Panc1 (cell line): ENCODE measurements at regions not wholly inside any gene's neighbourhood (a gene's known extent, or its start where the extent isn't known, plus 50 kb on each side); places are given as distances from the start of the nearest gene placed in this dataset.

Experiments used
- ATAC-seq: fragments of 200-7000 bp; cut with Tn5 transposase; 2 replicates; pipeline ENCODE4 v1.9.1; 2020; ENCODE audit warnings: mild to moderate bottlenecking, moderate library complexity
- BruUV-seq: library from RNA; stranded (reverse); fragments of 400-500 nt; replicated peaks from 2 replicates; lab custom pipeline; 2021; lab: Mats Ljungman, UMichigan
- CTCF ChIA-PET: fragments of 300-600 bp; sonication (Branson Sonifier 250); formaldehyde crosslinking; loops from one replicate; lab custom pipeline; 2022; ENCODE audit warnings: antibody characterized with exemption; lab: Charles Lee
- POLR2A ChIA-PET: fragments of 300-600 bp; sonication (Branson Sonifier 250); formaldehyde crosslinking; loops from one replicate; lab custom pipeline; 2022; ENCODE audit warnings: antibody characterized with exemption; lab: Charles Lee
- DNase-seq: peaks from one replicate; pipeline ENCODE4 v3.0.0-alpha.2; 2010; ENCODE audit warnings: low read depth, low spot score
- H3K27ac ChIP-seq: 2 replicates; pipeline ENCODE4 v1.5.1; 2011; ENCODE audit warnings: mild to moderate bottlenecking, low read length, inconsistent platforms
- H3K27me3 ChIP-seq: fragments of 200-500 bp; sonication (Bioruptor generic); 2 replicates; pipeline ENCODE4 v1.6.0; 2014; ENCODE audit warnings: low read length, inconsistent platforms; ENCODE audit not compliant: control insufficient read depth, insufficient read depth
- H3K36me3 ChIP-seq: fragments of 200-500 bp; sonication (Bioruptor generic); 2 replicates; pipeline ENCODE4 v1.5.1; 2014; ENCODE audit warnings: inconsistent platforms, mild to moderate bottlenecking, low read length, moderate library complexity; ENCODE audit not compliant: control insufficient read depth, insufficient read depth
- H3K4me1 ChIP-seq: 2 replicates; pipeline ENCODE4 v1.5.1; 2011; ENCODE audit warnings: inconsistent platforms, mild to moderate bottlenecking, low read length, moderate library complexity; ENCODE audit not compliant: control insufficient read depth, insufficient read depth
- H3K4me3 ChIP-seq, 2 experiments: 2 replicates each; pipeline ENCODE4 v1.5.1; 2011 to 2012; ENCODE audit warnings: low read depth in 2 of 2, low read length in 2 of 2, mild to moderate bottlenecking in 2 of 2, inconsistent platforms in 1 of 2, moderate library complexity in 1 of 2
- H3K9me3 ChIP-seq: fragments of 200-500 bp; sonication (Bioruptor generic); 2 replicates; pipeline ENCODE4 v1.5.1; 2014; ENCODE audit warnings: low read depth, mild to moderate bottlenecking, inconsistent platforms, low read length, moderate library complexity; ENCODE audit not compliant: control insufficient read depth, insufficient read depth
- CTCF ChIP-seq: fragments of 450-650 bp; IDR thresholded peaks from 2 replicates; pipeline ENCODE4 v1.5.1; 2017; ENCODE audit warnings: mild to moderate bottlenecking
- POLR2AphosphoS5 ChIP-seq: IDR thresholded peaks from 2 replicates; pipeline ENCODE4 v1.6.1; 2012; ENCODE audit warnings: mild to moderate bottlenecking, low read depth, low read length, moderate library complexity
- REST ChIP-seq, 2 experiments: IDR thresholded peaks; 2 replicates each; pipeline ENCODE4 v1.6.1; 2011 to 2012; ENCODE audit warnings: low read depth in 2 of 2, control low read depth in 1 of 2, low read length in 1 of 2, mild to moderate bottlenecking in 1 of 2, moderate library complexity in 1 of 2; ENCODE audit not compliant: insufficient read depth in 1 of 2
- SIN3A ChIP-seq: IDR thresholded peaks from 2 replicates; pipeline ENCODE4 v1.6.1; 2012; ENCODE audit warnings: low read depth, mild to moderate bottlenecking, low read length, moderate library complexity, borderline replicate concordance; ENCODE audit not compliant: insufficient read depth
- TCF7L2 ChIP-seq: IDR thresholded peaks from 2 replicates; pipeline ENCODE4 v1.6.1; 2011; ENCODE audit warnings: mild to moderate bottlenecking, low read depth, low read length, inconsistent platforms
- in situ Hi-C: cut with HindIII; loops from 2 replicates; pipeline ENCODE4 v1.10.0; 2016; ENCODE audit warnings: low sequenced_read_pairs, low pct_unique_long_range_greater_than_20kb
- intact Hi-C: fragments of 100-400 bp; cut with micrococcal nuclease; formaldehyde crosslinking; loops from one replicate; pipeline ENCODE4 v1.10.0; 2022; ENCODE audit not compliant: unreplicated experiment

GRCh38 chr12:28027328-28027727, 54.8 kb upstream of the PTHLH start:
- H3K4me3 ChIP-seq: no peak overlapping the region
- H3K27ac ChIP-seq: no peak overlapping the region
- no peaks in the 10 kb centered on the region for H3K9me3 ChIP-seq
- ChIA-PET CTCF (no interaction called here), POLR2A (no interaction called here)
- TF ChIP-seq CTCF (no peak; the same call in 1 of the 2 replicates), TCF7L2 (no peak)
- intact Hi-C loops (no loop called here), in situ Hi-C loops (no loop called here)
- H3K4me1 ChIP-seq: no peaks in the 10 kb centered on the region
- no peak for ATAC-seq
- H3K36me3 ChIP-seq: no peaks in the 10 kb centered on the region
- BruUV-seq: no TSS peak
- H3K27me3 ChIP-seq: no peaks in the 10 kb centered on the region
- DNase-seq: no peak

- in situ Hi-C loops: no loop called here
- Histone ChIP-seq H3K27me3 (no peaks in the 10 kb centered on the region), H3K4me3 (no peak overlapping the region), H3K27ac (no peak overlapping the region), H3K9me3 (no peaks in the 10 kb centered on the region), H3K36me3 (no peaks in the 10 kb centered on the region), H3K4me1 (no peaks in the 10 kb centered on the region)
- intact Hi-C loops: no loop called here
- ChIA-PET POLR2A (no interaction called here), CTCF (no interaction called here)
- ATAC-seq: no peak
- no TSS peak for BruUV-seq
- no peak for DNase-seq
- TF ChIP-seq TCF7L2: no peak
- no peak for TF ChIP-seq POLR2AphosphoS5
- no peak for TF ChIP-seq SIN3A
- no peak for TF ChIP-seq CTCF
- TF ChIP-seq REST (IDR thresholded peaks at IDR 0.05; ENCODE audit: insufficient read depth in 1 of 2, low read depth in 2 of 2, low read length in 1 of 2): no peak
Measured at GRCh38 chr12:28027947-28028724, 55.6 kb upstream of the PTHLH start.
